ENCODE measurements at regions not wholly inside any gene's neighbourhood (a gene's known extent, or its start where the extent isn't known, plus 50 kb on each side); places are given as distances from the start of the nearest gene placed in this dataset.

- peaks cover 10% of the 10 kb centered on the region for H3K4me1 ChIP-seq (ENCODE audit: insufficient read depth, poor library complexity, severe bottlenecking)
- no peak for TF ChIP-seq CTCF (IDR thresholded peaks at IDR 0.05; ENCODE audit: poor library complexity, severe bottlenecking)
- H3K4me3 ChIP-seq (ENCODE audit: severe bottlenecking): no peak overlapping the region
- no peaks in the 10 kb centered on the region for H3K9me3 ChIP-seq (ENCODE audit: severe bottlenecking)
- no peaks in the 10 kb centered on the region for H3K27me3 ChIP-seq (ENCODE audit: insufficient read depth, poor library complexity, severe bottlenecking)
- no peaks in the 10 kb centered on the region for H3K36me3 ChIP-seq (ENCODE audit: low read depth)
- DNase-seq (ENCODE audit: low spot score): no peak
- H3K27ac ChIP-seq (ENCODE audit: poor library complexity, severe bottlenecking): no peak overlapping the region
- no peak for ATAC-seq (ENCODE audit: low read depth)
These were observed 122.3 kb upstream of the AFDN start for GRCh38 chr6:167704396-167704901.

GRCh38 chr6:167705211-167705750 is 121.4 kb upstream of the AFDN start:
- Histone ChIP-seq H3K4me3 (ENCODE audit: severe bottlenecking) (no peak overlapping the region), H3K9me3 (ENCODE audit: severe bottlenecking) (no peaks in the 10 kb centered on the region), H3K27me3 (ENCODE audit: insufficient read depth, poor library complexity, severe bottlenecking) (no peaks in the 10 kb centered on the region), H3K36me3 (ENCODE audit: low read depth) (no peaks in the 10 kb centered on the region), H3K4me1 (ENCODE audit: insufficient read depth, poor library complexity, severe bottlenecking) (peaks cover 2% of the 10 kb centered on the region), H3K27ac (ENCODE audit: poor library complexity, severe bottlenecking) (no peak overlapping the region)
- no peak for ATAC-seq (ENCODE audit: low read depth)
- DNase-seq (ENCODE audit: low spot score): no peak
- no peak for TF ChIP-seq CTCF (IDR thresholded peaks at IDR 0.05; ENCODE audit: poor library complexity, severe bottlenecking)

- no peaks in the 10 kb centered on the region for H3K4me1 ChIP-seq (ENCODE audit: insufficient read depth, poor library complexity, severe bottlenecking)
- no peak overlapping the region for H3K4me3 ChIP-seq (ENCODE audit: severe bottlenecking)
These were observed 120.2 kb upstream of the AFDN start for GRCh38 chr6:167706313-167707109.

GRCh38 chr6:167707686-167708500 is 118.8 kb upstream of the AFDN start:
- Histone ChIP-seq H3K9me3 (ENCODE audit: severe bottlenecking) (no peaks in the 10 kb centered on the region), H3K36me3 (ENCODE audit: low read depth) (no peaks in the 10 kb centered on the region), H3K27me3 (ENCODE audit: insufficient read depth, poor library complexity, severe bottlenecking) (no peaks in the 10 kb centered on the region), H3K4me3 (ENCODE audit: severe bottlenecking) (no peak overlapping the region), H3K27ac (ENCODE audit: poor library complexity, severe bottlenecking) (no peak overlapping the region), H3K4me1 (ENCODE audit: insufficient read depth, poor library complexity, severe bottlenecking) (no peaks in the 10 kb centered on the region)
- ATAC-seq (ENCODE audit: low read depth) (no peak), DNase-seq (ENCODE audit: low spot score) (no peak)
- TF ChIP-seq CTCF (IDR thresholded peaks at IDR 0.05; ENCODE audit: poor library complexity, severe bottlenecking): no peak

More at GRCh38 chr6:167706313-167707109, 120.2 kb upstream of the AFDN start:
- ATAC-seq (ENCODE audit: low read depth) (no peak), DNase-seq (ENCODE audit: low spot score) (no peak)
- Histone ChIP-seq H3K27ac (ENCODE audit: poor library complexity, severe bottlenecking) (no peak overlapping the region), H3K36me3 (ENCODE audit: low read depth) (no peaks in the 10 kb centered on the region), H3K9me3 (ENCODE audit: severe bottlenecking) (no peaks in the 10 kb centered on the region), H3K27me3 (ENCODE audit: insufficient read depth, poor library complexity, severe bottlenecking) (no peaks in the 10 kb centered on the region)
- no peak for TF ChIP-seq CTCF (IDR thresholded peaks at IDR 0.05; ENCODE audit: poor library complexity, severe bottlenecking)
